Dedifferentiated amniotic fluid mesenchymal stem cell (primary cell): ENCODE measurements at regions not wholly inside any gene's neighbourhood (a gene's known extent, or its start where the extent isn't known, plus 50 kb on each side); places are given as distances from the start of the nearest gene placed in this dataset.
"Not testable (repeated sequence)": the region's sequence is repeated elsewhere in the genome, so short reads cannot be mapped to it uniquely, and the experiment has no call there.

Experiments used
- DNase-seq: peaks from one replicate; pipeline ENCODE4 v3.0.0-alpha.2; 2016; ENCODE audit errors: extremely low spot score

- DNase-seq = no peak
Observed at GRCh38 chr3:66552846-66553245, 52.0 kb upstream of the LRIG1 start.

GRCh38 chr3:66553441-66554113, 52.8 kb upstream of the LRIG1 start:
- no peak for DNase-seq

GRCh38 chr3:66554178-66554577, 53.4 kb upstream of the LRIG1 start:
- peak; percentile 18 for DNase-seq

DNA sequence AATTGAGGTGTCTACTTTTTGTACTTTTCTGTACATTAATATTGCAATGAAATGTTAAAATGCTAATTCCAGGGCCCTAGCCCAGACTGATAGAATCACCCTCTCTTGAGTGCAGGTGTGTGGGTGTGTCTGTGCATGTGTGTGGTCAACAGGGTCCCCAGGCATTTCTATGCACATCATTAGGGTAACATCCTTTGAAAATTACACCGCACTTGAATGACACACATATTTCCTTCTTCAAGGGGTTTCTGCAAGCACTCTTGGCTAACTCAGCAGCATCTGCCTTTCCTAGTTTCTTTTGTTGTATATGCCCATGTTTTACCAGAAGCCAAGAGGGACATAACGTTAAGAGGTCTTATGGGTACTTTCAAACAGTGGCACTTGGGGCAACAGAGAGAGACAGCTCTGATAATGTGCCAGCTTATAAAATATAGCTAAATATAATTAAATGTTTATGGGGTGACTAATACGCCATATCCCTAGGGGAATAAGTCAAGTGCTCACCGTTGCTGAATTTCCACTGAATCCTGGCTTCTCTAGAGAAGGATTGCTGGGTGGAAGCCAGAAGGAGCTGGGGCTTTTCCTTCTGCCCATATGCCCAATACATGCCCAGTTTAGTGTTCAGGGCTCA, 54.5 kb upstream of the LRIG1 start:
- DNase-seq = no peak

DNA sequence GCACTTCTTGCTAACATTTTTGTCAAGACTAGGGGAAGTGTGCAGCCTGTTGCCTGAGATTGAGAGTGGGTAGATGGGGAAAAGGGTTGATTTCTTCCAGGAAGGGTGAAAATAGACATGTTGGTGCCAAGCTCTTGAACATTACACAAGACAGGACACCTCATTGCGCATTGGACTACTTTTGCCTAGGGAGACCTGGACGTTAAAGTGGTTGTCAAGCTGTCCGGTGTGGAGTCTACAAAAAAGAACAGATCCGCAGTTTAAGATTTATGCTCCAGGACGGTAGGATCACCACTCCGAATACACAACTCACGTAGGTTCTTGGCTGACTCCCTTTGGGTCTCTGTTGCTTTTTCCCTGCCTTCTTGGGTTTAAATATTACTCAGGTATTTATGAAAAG, 56.3 kb upstream of the LRIG1 start:
- DNase-seq = no peak

- not testable (repeated sequence) for DNase-seq
Observed at GRCh38 chr3:66559924-66560323, 59.1 kb upstream of the LRIG1 start.

- no peak for DNase-seq
Observed at GRCh38 chr3:66561367-66561766, 60.5 kb upstream of the LRIG1 start.

GRCh38 chr3:66565301-66565700, 64.5 kb upstream of the LRIG1 start:
- DNase-seq = no peak

DNA sequence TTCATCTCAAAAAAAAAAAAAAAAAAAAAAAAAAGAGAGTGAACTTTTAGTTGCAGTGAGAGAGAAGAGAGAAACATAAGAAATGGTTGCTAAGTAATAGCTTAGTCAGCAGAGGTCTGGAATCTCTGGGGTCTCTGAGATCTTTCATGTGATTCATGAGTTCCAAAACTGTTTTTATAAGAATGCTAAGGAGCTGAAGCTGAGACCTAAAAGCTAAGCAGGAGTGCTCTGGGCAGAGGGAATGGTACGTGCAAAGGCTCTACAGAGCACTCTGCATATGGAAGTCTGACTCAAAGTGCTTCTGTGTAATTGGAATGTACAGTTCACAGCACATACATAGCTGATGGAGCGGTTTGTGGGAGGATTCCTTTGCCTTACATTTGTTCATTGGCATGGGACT, 66.3 kb upstream of the LRIG1 start:
- peak; percentile 46 for DNase-seq

- no peak for DNase-seq
Observed at GRCh38 chr3:66572090-66572675, 71.4 kb upstream of the LRIG1 start.

DNA sequence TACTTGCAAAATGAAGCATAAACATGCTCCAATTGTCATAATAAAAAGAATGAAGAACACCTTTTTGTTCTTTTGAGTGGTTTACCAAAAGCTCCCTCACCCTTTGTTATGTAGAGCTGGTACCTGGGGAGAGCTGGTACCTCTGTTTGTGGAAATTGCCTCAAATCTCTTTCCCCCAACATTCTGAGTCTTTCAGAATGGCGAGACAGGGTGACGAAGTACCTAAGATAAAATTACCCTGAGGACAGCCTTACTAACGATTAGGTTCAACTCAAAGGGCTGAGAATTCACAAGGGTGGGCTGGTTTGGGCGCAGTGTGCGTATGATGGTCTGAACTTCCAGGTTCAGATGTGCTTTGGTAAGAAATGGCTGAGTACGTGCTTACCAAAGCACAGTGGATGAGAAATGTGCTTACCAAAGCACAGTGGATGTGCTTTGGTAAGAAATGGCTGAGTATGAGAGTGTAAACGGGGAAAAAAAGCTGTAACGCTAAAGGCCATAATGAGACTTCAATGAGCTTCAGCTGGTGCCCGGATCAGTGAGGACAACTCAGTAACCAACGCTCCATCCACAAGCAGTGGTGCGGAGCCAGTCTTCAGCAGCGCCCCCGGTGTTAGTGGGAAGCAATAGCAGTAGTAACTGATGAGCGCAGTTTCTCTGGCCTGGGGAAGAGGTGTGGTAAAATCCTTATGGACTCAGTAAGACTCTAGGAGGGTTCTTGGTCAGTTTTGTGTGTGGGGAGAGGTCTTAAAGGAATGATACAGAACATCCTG, 72.3 kb upstream of the LRIG1 start:
- no peak for DNase-seq

DNA sequence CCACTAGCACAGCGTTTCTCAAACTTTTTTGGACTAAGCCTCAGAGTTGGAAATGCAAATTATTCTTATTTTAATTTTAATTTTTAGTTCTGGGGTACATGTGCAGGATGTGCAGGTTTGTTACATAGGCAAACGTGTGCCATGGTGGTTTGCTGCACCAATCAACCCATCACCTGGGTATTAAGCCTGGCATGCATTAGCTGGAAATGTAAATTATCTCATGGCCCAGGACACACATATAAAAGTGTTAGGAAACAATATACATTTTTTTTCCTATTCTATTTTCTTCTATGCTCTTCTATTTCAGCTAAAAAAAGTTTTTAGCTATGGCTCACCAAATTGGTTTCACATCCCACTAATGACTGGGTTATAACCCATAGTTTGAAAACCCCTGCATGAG, 73.3 kb upstream of the LRIG1 start:
- no peak for DNase-seq

DNA sequence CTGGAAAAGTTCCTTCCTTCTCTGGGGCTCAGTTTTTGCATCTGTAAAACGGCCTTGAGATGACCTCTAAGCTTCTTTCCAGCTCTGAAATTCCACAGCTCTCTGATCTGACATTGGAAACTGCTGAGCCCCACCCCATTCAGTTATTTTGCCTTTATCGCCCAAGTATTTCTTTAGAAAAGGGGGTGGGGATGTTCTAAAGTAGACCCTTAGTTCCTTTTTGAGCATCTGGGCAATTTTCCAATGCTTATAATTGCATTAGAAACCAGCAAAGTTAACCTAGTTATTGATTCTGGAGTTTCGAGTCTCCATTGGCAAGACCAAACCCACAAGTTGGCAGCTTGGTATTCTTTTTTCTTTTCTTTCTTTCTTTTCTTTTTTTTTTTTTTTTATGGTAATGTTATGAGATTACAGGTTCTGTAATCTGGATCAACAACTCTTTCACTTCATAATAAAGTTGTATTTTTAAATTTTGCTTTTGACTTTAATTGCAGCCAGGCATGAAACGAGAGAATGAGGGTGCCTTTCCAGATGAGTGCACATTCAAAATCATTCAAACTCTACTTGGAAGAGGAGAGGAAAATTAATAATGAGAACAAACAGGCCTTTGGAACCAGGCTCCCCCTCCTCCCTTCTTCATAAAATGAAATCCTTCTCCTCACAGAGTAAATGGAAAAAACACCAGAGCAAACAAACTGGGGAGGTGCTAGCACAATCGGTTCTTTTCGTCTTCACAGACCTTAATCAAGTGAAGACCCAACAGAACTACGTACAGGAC, 76.8 kb upstream of the LRIG1 start:
- no peak for DNase-seq

DNA sequence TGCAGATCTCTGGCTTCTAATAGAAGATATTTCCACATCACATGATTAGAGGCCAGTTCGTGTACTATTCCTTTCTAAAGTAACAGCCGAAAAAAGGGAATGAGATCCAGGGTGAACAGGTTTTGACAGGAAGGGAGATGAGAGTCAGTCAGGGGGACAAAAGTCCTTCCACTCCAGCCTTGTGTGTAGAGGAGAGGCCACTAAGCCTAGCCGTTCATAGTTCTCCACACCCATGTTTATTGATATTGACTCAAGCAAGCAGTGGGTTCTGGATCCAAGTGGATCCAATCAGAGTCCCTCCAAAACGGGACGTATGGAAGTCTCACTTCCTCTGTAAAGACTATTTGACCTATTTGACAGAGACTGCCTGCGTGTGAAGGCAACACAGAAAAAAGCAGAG, 80.4 kb upstream of the LRIG1 start:
- DNase-seq = no peak

GRCh38 chr3:66582721-66583423, 82.0 kb upstream of the LRIG1 start:
- no peak for DNase-seq

- no peak for DNase-seq
Observed at GRCh38 chr3:66583424-66584040, 82.7 kb upstream of the LRIG1 start.

DNA sequence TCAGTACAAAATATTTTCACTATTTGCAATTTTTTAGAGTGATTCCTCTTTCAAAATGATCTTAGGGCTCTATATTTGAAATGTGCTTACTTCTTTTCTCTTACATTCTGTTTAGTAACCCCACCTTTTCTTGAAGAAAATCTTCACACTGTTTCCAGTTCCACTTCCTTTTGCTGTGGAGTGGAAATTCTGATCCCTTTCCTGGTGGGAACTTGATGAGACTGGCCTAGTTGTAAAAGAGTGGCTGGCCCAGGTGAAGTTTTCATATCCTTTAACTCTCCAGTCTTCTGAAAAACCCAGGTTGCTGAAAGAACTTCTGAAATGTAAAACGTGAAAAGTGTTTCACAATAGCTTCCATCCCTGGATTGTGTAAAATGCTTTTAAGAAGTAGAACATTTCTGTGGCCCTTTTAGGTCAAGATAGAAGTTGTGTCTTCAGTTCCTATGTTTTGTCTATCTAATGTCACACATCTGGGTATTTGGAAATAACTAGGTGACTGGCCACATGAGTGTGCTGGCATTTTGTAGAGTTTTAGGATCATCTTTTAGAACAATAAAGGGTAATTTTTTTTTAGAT, 84.8 kb upstream of the LRIG1 start:
- no peak for DNase-seq

GRCh38 chr3:66586853-66587252, 86.0 kb upstream of the LRIG1 start:
- DNase-seq = no peak

GRCh38 chr3:66588340-66588847, 87.6 kb upstream of the LRIG1 start:
- DNase-seq = no peak
